ENCODE measurements at regions not wholly inside any gene's neighbourhood (a gene's known extent, or its start where the extent isn't known, plus 50 kb on each side); places are given as distances from the start of the nearest gene placed in this dataset.
A peak's percentile ranks its signal among the peaks of the same experiment; 100 is the strongest.

DNA sequence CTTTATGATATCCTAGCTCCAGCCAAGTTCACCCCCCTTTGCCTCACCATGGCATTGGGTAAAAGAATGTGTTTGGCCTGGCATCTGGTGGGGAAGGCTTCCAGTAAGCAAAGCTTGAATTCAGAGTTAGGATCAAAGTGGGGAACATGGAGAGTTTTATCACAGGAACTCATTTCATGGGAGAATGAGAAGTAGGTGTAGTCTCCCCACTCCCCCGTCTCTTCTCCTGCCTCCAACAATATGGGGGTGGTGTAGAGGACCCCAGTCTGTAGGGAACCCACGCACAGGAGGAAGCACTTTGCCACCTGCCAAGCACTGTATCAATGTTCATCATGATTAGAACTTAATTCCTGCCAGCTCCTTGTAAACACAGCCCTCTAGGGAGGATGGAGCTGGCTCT, 200.5 kb downstream of the UACA start:
- Histone ChIP-seq H3K56ac (replicated peaks; ENCODE audit: insufficient read length, low read depth, low read length) (no peak overlapping the region), H2BK5ac (ENCODE audit: low read depth, low read length) (no peak overlapping the region), H4K8ac (ENCODE audit: extremely low read depth, insufficient read depth, low read length) (no peak overlapping the region), H4K91ac (replicated peaks; ENCODE audit: insufficient read length, low read length) (no peak overlapping the region), H3K14ac (ENCODE audit: insufficient read length) (no peak overlapping the region), H3K4me2 (ENCODE audit: insufficient read depth in 1 of 2, low read depth in 2 of 2, low read length in 2 of 2) (no peak overlapping the region), H3K4me3 (ENCODE audit: extremely low read depth in 1 of 4, insufficient read depth in 2 of 4, low read depth in 3 of 4, low read length in 4 of 4) (no peak overlapping the region), H3K36me3 (ENCODE audit: control insufficient read depth in 2 of 4, insufficient read depth in 4 of 4, low read length in 3 of 4) (no peaks in the 10 kb centered on the region), H3K27me3 (replicated peaks in 1 of 4; ENCODE audit: control insufficient read depth in 3 of 4, extremely low read depth in 1 of 4, insufficient read depth in 3 of 4, low read length in 3 of 4) (no peaks in the 10 kb centered on the region; a peak in 1 of 7 replicates), H3K18ac (ENCODE audit: extremely low read depth, low read length) (no peak overlapping the region), H3K4me1 (replicated peaks in 1 of 4; ENCODE audit: control insufficient read depth in 3 of 4, insufficient read depth in 4 of 4, low read length in 3 of 4) (peaks cover 0 to 7% (median 1%) of the 10 kb centered on the region in 4 experiments; a peak in 4 of 7 replicates), H2BK20ac (ENCODE audit: low read length) (no peak overlapping the region), H3K79me2 (ENCODE audit: control insufficient read depth in 1 of 2, insufficient read depth in 2 of 2, low read length in 2 of 2) (no peaks in the 10 kb centered on the region), H2AK5ac (ENCODE audit: low read depth, low read length) (no peak overlapping the region), H3K9me3 (ENCODE audit: insufficient read depth in 2 of 2, low read depth in 1 of 2, low read length in 1 of 2) (no peaks in the 10 kb centered on the region), H2BK15ac (ENCODE audit: low read length) (no peak overlapping the region), H2BK120ac (replicated peaks; ENCODE audit: low read depth, low read length) (no peak overlapping the region), H3K27ac (ENCODE audit: low read depth, low read length) (no peak overlapping the region), H4K5ac (ENCODE audit: insufficient read length, low read depth, low read length) (no peak overlapping the region), H3K4ac (replicated peaks; ENCODE audit: insufficient read length, low read depth, low read length) (no peak overlapping the region), H3K23me2 (ENCODE audit: low read depth, low read length) (peaks cover 7% of the 10 kb centered on the region; the same call in 1 of the 2 replicates), H3K9ac (replicated peaks in 1 of 4; ENCODE audit: extremely low read depth in 1 of 4, low read depth in 3 of 4, low read length in 3 of 4) (no peak overlapping the region), H3K79me1 (ENCODE audit: low read depth, low read length) (0 out of 2 replicates have a peak, but pooled peaks cover 3% of the 10 kb centered on the region), H3K23ac (ENCODE audit: insufficient read length) (no peak overlapping the region), H2BK12ac (ENCODE audit: low read depth, low read length) (no peak overlapping the region), H2AFZ (ENCODE audit: low read length) (no peak overlapping the region), H4K20me1 (replicated peaks in 1 of 2; ENCODE audit: control insufficient read depth in 1 of 2, insufficient read depth in 2 of 2, low read length in 2 of 2) (peaks cover 0 to 7% of the 10 kb centered on the region in 2 experiments)
- POLR2A ChIA-PET (ENCODE audit: partially characterized antibody): no interaction called here
- CTCF ChIA-PET (ENCODE audit: partially characterized antibody): interaction anchor here (0.5 to 2.2 kb wide), 8 partner anchors 9 to 316 kb away, joined by 3 to 7 read pairs (median 4); no protein-coding TSS in a partner anchor
- DNase-seq (ENCODE audit: low read depth in 1 of 2, low spot score in 2 of 2) (peak in 1 of 2 experiments; percentile 17), FAIRE-seq (no peak)
- 92% methylated on average over 2 of the region's 2 CpGs; no CpG with 5 or more reads in 1 of the 2 experiments for WGBS, 2 experiments (ENCODE audit: extremely low coverage in 1 of 2, insufficient coverage in 1 of 2, insufficient read length in 1 of 2, insufficient replicate concordance in 2 of 2, low coverage in 1 of 2, low lambda C conversion rate in 2 of 2, missing lambda C conversion rate in 1 of 2)
- TF ChIP-seq CHD2 (IDR thresholded peaks at IDR 0.05; ENCODE audit: low read length): no peak
- no peak for TF ChIP-seq TEAD4 (IDR thresholded peaks at IDR 0.05; ENCODE audit: low read depth, low read length)
- TF ChIP-seq HDAC2 (IDR thresholded peaks at IDR 0.05; ENCODE audit: borderline replicate concordance in 1 of 2, low read depth in 2 of 2, low read length in 2 of 2): no peak
- no peak for TF ChIP-seq RAD21 (IDR thresholded peaks at IDR 0.05 in 1 of 2, conservative IDR thresholded peaks at IDR 0.05 in 1 of 2; ENCODE audit: low read depth in 2 of 2, low read length in 2 of 2)
- no peak for TF ChIP-seq SIRT6 (IDR thresholded peaks at IDR 0.05; ENCODE audit: low read length)
- TF ChIP-seq BRCA1 (IDR thresholded peaks at IDR 0.05; ENCODE audit: low read depth, low read length): no peak
- no peak for TF ChIP-seq POU5F1 (IDR thresholded peaks at IDR 0.05; ENCODE audit: low read depth, low read length)
- TF ChIP-seq BACH1 (IDR thresholded peaks at IDR 0.05; ENCODE audit: low read length): no peak
- no peak for TF ChIP-seq CREB1 (IDR thresholded peaks at IDR 0.05)
- no peak for TF ChIP-seq CTBP2 (IDR thresholded peaks at IDR 0.05; ENCODE audit: borderline replicate concordance, insufficient read depth, insufficient read length, low read length)
- no peak for TF ChIP-seq KDM4A (IDR thresholded peaks at IDR 0.05; ENCODE audit: low read depth, low read length, severe bottlenecking)
- TF ChIP-seq GABPA (IDR thresholded peaks at IDR 0.05; ENCODE audit: borderline replicate concordance, insufficient read depth, low read length): no peak
- no peak for TF ChIP-seq ASH2L (IDR thresholded peaks at IDR 0.05; ENCODE audit: low read length)
- no peak for TF ChIP-seq YY1 (IDR thresholded peaks at IDR 0.05; ENCODE audit: low read depth, low read length)
- no peak for TF ChIP-seq EP300 (IDR thresholded peaks at IDR 0.05; ENCODE audit: borderline replicate concordance in 1 of 2, low read depth in 2 of 2, low read length in 2 of 2)

Data from H1 (cell line).